Parathyroid adenoma (tissue), 2 donors: ENCODE measurements at regions not wholly inside any gene's neighbourhood (a gene's known extent, or its start where the extent isn't known, plus 50 kb on each side); places are given as distances from the start of the nearest gene placed in this dataset.

Experiments
- H2AFZ ChIP-seq: fragments of 300-600 bp; sonication (generic); one replicate; pipeline ENCODE4 v1.7.0; 2017; ENCODE audit warnings: antibody characterized with exemption, mild to moderate bottlenecking
- H3K27ac ChIP-seq: fragments of 300-600 bp; sonication (generic); one replicate; pipeline ENCODE4 v1.7.0; 2017
- H3K27me3 ChIP-seq: fragments of 300-600 bp; sonication (generic); one replicate; pipeline ENCODE4 v1.7.0; 2017; ENCODE audit warnings: low read length; ENCODE audit not compliant: control insufficient read depth, insufficient read depth
- H3K36me3 ChIP-seq: fragments of 300-600 bp; sonication (generic); one replicate; pipeline ENCODE4 v1.7.0; 2017; ENCODE audit warnings: low read length; ENCODE audit not compliant: control insufficient read depth, insufficient read depth
- H3K4me1 ChIP-seq: fragments of 300-600 bp; sonication (generic); one replicate; pipeline ENCODE4 v1.7.0; 2017; ENCODE audit warnings: control low read depth
- H3K4me2 ChIP-seq: fragments of 300-600 bp; sonication (generic); one replicate; pipeline ENCODE4 v1.7.0; 2017; ENCODE audit warnings: low read length
- H3K4me3 ChIP-seq: fragments of 300-600 bp; sonication (generic); one replicate; pipeline ENCODE4 v1.7.0; 2017; ENCODE audit warnings: low read depth, low read length
- H3K79me2 ChIP-seq: fragments of 300-600 bp; sonication (generic); one replicate; pipeline ENCODE4 v1.7.0; 2017; ENCODE audit warnings: control low read depth
- H3K9ac ChIP-seq: fragments of 300-600 bp; sonication (generic); one replicate; pipeline ENCODE4 v1.7.0; 2017; ENCODE audit warnings: mild to moderate bottlenecking
- H3K9me3 ChIP-seq: fragments of 300-600 bp; sonication (generic); one replicate; pipeline ENCODE4 v1.7.0; 2017; ENCODE audit warnings: low read length; ENCODE audit not compliant: control insufficient read depth
- CTCF ChIP-seq: fragments of 300-600 bp; sonication (generic); IDR thresholded peaks from one replicate; pipeline ENCODE4 v1.7.0; 2017; ENCODE audit warnings: antibody characterized with exemption, mild to moderate bottlenecking
- donor health status: primary hyperparathyroidism.

- Histone ChIP-seq H3K79me2 (no peaks in the 10 kb centered on the region), H3K27ac (no peak overlapping the region), H3K4me3 (no peak overlapping the region), H3K36me3 (no peaks in the 10 kb centered on the region), H3K4me2 (no peak overlapping the region), H3K9ac (no peak overlapping the region), H2AFZ (no peak overlapping the region), H3K9me3 (no peaks in the 10 kb centered on the region), H3K4me1 (peaks cover 9% of the 10 kb centered on the region), H3K27me3 (no peaks in the 10 kb centered on the region)
- no peak for TF ChIP-seq CTCF
Measured at GRCh38 chr9:115946530-115946929, 207.1 kb upstream of the PAPPA start.

GRCh38 chr9:115951977-115952376 is 201.6 kb upstream of the PAPPA start:
- no peak overlapping the region for H2AFZ ChIP-seq
- H3K9ac ChIP-seq = no peak overlapping the region
- H3K9me3 ChIP-seq = no peaks in the 10 kb centered on the region
- H3K4me2 ChIP-seq = no peak overlapping the region
- H3K79me2 ChIP-seq = no peaks in the 10 kb centered on the region
- no peaks in the 10 kb centered on the region for H3K4me1 ChIP-seq
- H3K4me3 ChIP-seq = no peak overlapping the region
- H3K36me3 ChIP-seq = no peaks in the 10 kb centered on the region
- no peaks in the 10 kb centered on the region for H3K27me3 ChIP-seq
- no peak overlapping the region for H3K27ac ChIP-seq
- no peak for TF ChIP-seq CTCF

- no peaks in the 10 kb centered on the region for H3K4me1 ChIP-seq
- no peaks in the 10 kb centered on the region for H3K79me2 ChIP-seq
- H3K9me3 ChIP-seq = no peaks in the 10 kb centered on the region
- no peaks in the 10 kb centered on the region for H3K36me3 ChIP-seq
- no peak overlapping the region for H3K27ac ChIP-seq
- TF ChIP-seq CTCF = no peak
- H3K4me3 ChIP-seq = no peak overlapping the region
- H3K9ac ChIP-seq = no peak overlapping the region
- H2AFZ ChIP-seq = no peak overlapping the region
- H3K4me2 ChIP-seq = no peak overlapping the region
- no peaks in the 10 kb centered on the region for H3K27me3 ChIP-seq
Measured at GRCh38 chr9:115952430-115953292, 200.9 kb upstream of the PAPPA start.

GRCh38 chr9:115956371-115956770 is 197.2 kb upstream of the PAPPA start:
- Histone ChIP-seq H3K9ac (no peak overlapping the region), H3K9me3 (no peaks in the 10 kb centered on the region), H3K4me2 (no peak overlapping the region), H3K27me3 (no peaks in the 10 kb centered on the region), H3K36me3 (no peaks in the 10 kb centered on the region), H2AFZ (no peak overlapping the region), H3K27ac (no peak overlapping the region), H3K4me1 (no peaks in the 10 kb centered on the region), H3K4me3 (no peak overlapping the region), H3K79me2 (no peaks in the 10 kb centered on the region)
- no peak for TF ChIP-seq CTCF

DNA sequence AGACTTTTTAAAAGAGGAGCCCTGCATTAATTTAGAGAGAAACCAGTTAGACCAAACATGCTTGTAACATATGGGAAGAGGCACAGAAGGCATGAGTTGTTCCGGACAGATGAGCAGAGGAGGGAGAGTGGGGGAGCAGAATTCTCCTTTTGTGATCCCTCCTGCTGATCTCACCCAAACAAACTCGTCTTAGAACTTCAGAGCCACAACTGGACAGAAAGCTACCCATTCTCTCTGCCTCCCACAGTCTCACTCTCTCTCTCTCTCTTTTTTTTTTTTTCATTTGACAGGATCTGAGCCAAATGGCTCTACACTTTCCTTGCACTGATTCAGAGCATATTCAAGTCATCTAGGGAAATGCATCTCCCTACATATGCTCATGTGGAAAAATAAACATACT is 196.0 kb upstream of the PAPPA start:
- no peaks in the 10 kb centered on the region for H3K36me3 ChIP-seq
- H3K4me2 ChIP-seq = no peak overlapping the region
- H3K27me3 ChIP-seq = no peaks in the 10 kb centered on the region
- H3K27ac ChIP-seq = no peak overlapping the region
- H3K4me1 ChIP-seq = no peaks in the 10 kb centered on the region
- no peak overlapping the region for H3K4me3 ChIP-seq
- no peaks in the 10 kb centered on the region for H3K79me2 ChIP-seq
- H3K9ac ChIP-seq = no peak overlapping the region
- no peaks in the 10 kb centered on the region for H3K9me3 ChIP-seq
- no peak overlapping the region for H2AFZ ChIP-seq
- TF ChIP-seq CTCF = no peak
